Stomach (tissue), 8 donors: ENCODE measurements at regions not wholly inside any gene's neighbourhood (a gene's known extent, or its start where the extent isn't known, plus 50 kb on each side); places are given as distances from the start of the nearest gene placed in this dataset.
A peak's percentile ranks its signal among the peaks of the same experiment; 100 is the strongest.

Source experiments
- DNase-seq, 2 donors: peaks; one replicate each; pipeline versions ENCODE4 v3.0.0 to v3.0.0-alpha.2; 2013 to 2019
- H3K27ac ChIP-seq, 5 donors: fragments of 200-600 bp in 4 of 5; sonication (generic) in 4 of 5; one replicate each; pipeline ENCODE4 v1.5.1; 2013 to 2019; ENCODE audit warnings: mild to moderate bottlenecking in 1 of 5, moderate library complexity in 1 of 5
- H3K27me3 ChIP-seq, 3 donors: fragments of 200-600 bp; sonication (generic); one replicate each; pipeline ENCODE4 v1.5.1; 2017 to 2019; ENCODE audit warnings: mixed run types in 1 of 3
- H3K36me3 ChIP-seq, 4 donors: fragments of 200-600 bp; sonication (generic); 1 replicate in 3 of 4; 2 replicates in 1 of 4; pipeline ENCODE4 v1.5.1; 2016 to 2019
- H3K4me1 ChIP-seq, 4 donors: fragments of 200-600 bp; sonication (generic); one replicate each; pipeline ENCODE4 v1.5.1; 2016 to 2019
- H3K4me3 ChIP-seq, 4 donors: fragments of 200-600 bp; sonication (generic) in 3 of 4; one replicate each; pipeline ENCODE4 v1.5.1; 2016 to 2019; ENCODE audit warnings: mild to moderate bottlenecking in 1 of 4
- H3K9me3 ChIP-seq, 4 donors: fragments of 200-600 bp; sonication (generic); one replicate each; pipeline ENCODE4 v1.5.1; 2016 to 2019
- CTCF ChIP-seq, 7 experiments: fragments of 450-650 bp in 4 of 7; fragments of 200-600 bp in 3 of 7; sonication (generic) in 3 of 7; IDR thresholded peaks; one replicate each; pipeline ENCODE4 v1.5.1; 2016 to 2019; ENCODE audit warnings: antibody characterized with exemption in 7 of 7, control low read depth in 2 of 7, mild to moderate bottlenecking in 1 of 7
- EP300 ChIP-seq: sonication (generic); formaldehyde crosslinking; IDR thresholded peaks from one replicate; pipeline ENCODE4 v1.6.1; 2017; ENCODE audit warnings: antibody characterized with exemption
- POLR2A ChIP-seq, 4 donors: fragments of 450-650 bp; IDR thresholded peaks; one replicate each; pipeline ENCODE4 v1.6.1; 2016; ENCODE audit warnings: antibody characterized with exemption in 4 of 4, control low read depth in 2 of 4, mild to moderate bottlenecking in 1 of 4, moderate library complexity in 1 of 4
- POLR2AphosphoS5 ChIP-seq, 3 donors: sonication (generic); formaldehyde crosslinking; IDR thresholded peaks; one replicate each; pipeline ENCODE4 v1.6.1; 2016; ENCODE audit warnings: antibody characterized with exemption in 3 of 3
- WGBS, 5 donors: extraction: QIAGEN DNeasy Blood & Tissue Kit in 3 of 5; methylation state at CpG; one replicate each; pipeline versions ENCODE4 v1.1.5 to v1.1.7; 2013 to 2018; 5-methylcytosine and 5-hydroxymethylcytosine counted together
- intact Hi-C: fragments of 100-400 bp; cut with DNase I; formaldehyde crosslinking; loops from one replicate; pipeline ENCODE4 v1.15.1; 2023; ENCODE audit warnings: low total_unique reads
- small RNA-seq, 4 donors: library from RNA; depleted of rRNA; stranded (forward); fragments of <200 nt; gene quantifications; one replicate each; pipeline ENCODE3, GENCODE V24; 2016
- donor health status: healthy with polysubstance abuse.
- donor health status: Bipolar disorder and iron deficiency.
- donor health status: healthy.

DNA sequence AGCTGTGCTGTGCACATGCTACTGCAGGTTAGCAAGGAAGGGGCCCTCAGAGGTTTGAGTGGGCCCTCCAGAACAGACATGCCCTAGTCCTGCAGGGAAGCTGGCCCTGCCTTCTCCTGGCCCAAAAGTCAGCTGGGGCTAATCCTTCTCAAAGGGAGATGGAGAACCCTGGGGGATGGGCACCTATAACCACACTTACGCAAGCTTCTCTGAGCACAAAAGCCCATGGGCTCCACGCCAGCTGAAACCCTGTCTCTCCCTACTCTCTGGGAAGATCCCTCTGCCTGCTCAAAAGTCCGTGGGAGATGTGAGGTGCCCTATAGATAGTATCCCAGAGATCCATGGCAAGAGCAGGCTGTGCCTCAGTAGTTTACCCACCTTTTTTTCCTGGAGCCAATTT, 58.9 kb upstream of the DKK2 start:
- WGBS, 5 donors: 75 to 92% (median 84%) methylated on average over 3 of the region's 3 CpGs
- intact Hi-C loops: no loop called here

GRCh38 chr4:107094332-107094731, 58.2 kb upstream of the DKK2 start:
- intact Hi-C loops: no loop called here
- 82 to 91% (median 86%) methylated on average over 2 of the region's 2 CpGs for WGBS, 5 donors

More for the DNA sequence above, 58.9 kb upstream of the DKK2 start:
- Histone ChIP-seq H3K36me3 (no peaks in the 10 kb centered on the region), H3K4me1 (no peaks in the 10 kb centered on the region), H3K4me3 (no peak overlapping the region), H3K9me3 (peaks cover 0 to 4% (median 0%) of the 10 kb centered on the region in 4 donors), H3K27ac (no peak overlapping the region), H3K27me3 (no peaks in the 10 kb centered on the region)
- no peak for DNase-seq
- no peak for TF ChIP-seq POLR2AphosphoS5 (IDR thresholded peaks at IDR 0.05)
- TF ChIP-seq POLR2A (IDR thresholded peaks at IDR 0.05): no peak
- TF ChIP-seq EP300: no peak
- no peak for TF ChIP-seq CTCF (IDR thresholded peaks at IDR 0.05)

More at GRCh38 chr4:107094332-107094731, 58.2 kb upstream of the DKK2 start:
- no peaks in the 10 kb centered on the region for H3K36me3 ChIP-seq
- no peak overlapping the region for H3K27ac ChIP-seq
- DNase-seq: peak in 1 of 2 donors; percentile 6
- no peak overlapping the region for H3K4me3 ChIP-seq
- peaks cover 0 to 4% (median 0%) of the 10 kb centered on the region in 4 donors for H3K9me3 ChIP-seq
- H3K27me3 ChIP-seq: no peaks in the 10 kb centered on the region
- TF ChIP-seq CTCF (IDR thresholded peaks at IDR 0.05) (no peak), POLR2A (IDR thresholded peaks at IDR 0.05) (no peak), POLR2AphosphoS5 (IDR thresholded peaks at IDR 0.05) (no peak), EP300 (no peak)
- no peaks in the 10 kb centered on the region for H3K4me1 ChIP-seq

Small RNAs in the stretch of these regions (small RNA-seq; reads per million reads assigned to genes)
- gene RNU6-551P: 0 reads per million in 4 donors
